ENCODE measurements at regions not wholly inside any gene's neighbourhood (a gene's known extent, or its start where the extent isn't known, plus 50 kb on each side); places are given as distances from the start of the nearest gene placed in this dataset.

DNA sequence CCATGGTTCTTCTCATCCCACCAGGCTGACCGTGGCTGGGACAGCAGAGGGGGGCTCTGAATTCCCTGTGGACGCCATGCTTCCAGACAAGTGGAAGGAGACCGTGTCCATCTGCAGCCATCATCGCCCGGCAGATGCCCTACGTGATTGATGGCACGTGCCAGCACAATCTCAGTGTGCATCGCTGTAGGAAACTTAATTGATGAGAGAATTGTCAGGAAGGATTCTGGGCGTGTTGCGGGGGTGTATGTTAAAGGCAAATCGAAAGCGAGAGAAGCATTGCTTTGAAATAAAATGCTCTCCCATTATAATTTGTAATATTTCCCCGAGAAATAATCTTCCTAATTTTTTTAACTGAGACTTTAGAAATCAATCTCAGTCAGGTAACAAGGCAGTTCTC is 185.5 kb upstream of the CDH4 start:
- Histone ChIP-seq H3K27me3 (ENCODE audit: insufficient read depth, low read depth, severe bottlenecking) (peaks cover 69% of the 10 kb centered on the region), H3K4me3 (ENCODE audit: low read depth, low read length) (no peak overlapping the region), H3K36me3 (no peaks in the 10 kb centered on the region), H3K27ac (no peak overlapping the region), H3K9me3 (ENCODE audit: severe bottlenecking) (no peaks in the 10 kb centered on the region)
- no peak for DNase-seq
- TF ChIP-seq, protein P1, sequence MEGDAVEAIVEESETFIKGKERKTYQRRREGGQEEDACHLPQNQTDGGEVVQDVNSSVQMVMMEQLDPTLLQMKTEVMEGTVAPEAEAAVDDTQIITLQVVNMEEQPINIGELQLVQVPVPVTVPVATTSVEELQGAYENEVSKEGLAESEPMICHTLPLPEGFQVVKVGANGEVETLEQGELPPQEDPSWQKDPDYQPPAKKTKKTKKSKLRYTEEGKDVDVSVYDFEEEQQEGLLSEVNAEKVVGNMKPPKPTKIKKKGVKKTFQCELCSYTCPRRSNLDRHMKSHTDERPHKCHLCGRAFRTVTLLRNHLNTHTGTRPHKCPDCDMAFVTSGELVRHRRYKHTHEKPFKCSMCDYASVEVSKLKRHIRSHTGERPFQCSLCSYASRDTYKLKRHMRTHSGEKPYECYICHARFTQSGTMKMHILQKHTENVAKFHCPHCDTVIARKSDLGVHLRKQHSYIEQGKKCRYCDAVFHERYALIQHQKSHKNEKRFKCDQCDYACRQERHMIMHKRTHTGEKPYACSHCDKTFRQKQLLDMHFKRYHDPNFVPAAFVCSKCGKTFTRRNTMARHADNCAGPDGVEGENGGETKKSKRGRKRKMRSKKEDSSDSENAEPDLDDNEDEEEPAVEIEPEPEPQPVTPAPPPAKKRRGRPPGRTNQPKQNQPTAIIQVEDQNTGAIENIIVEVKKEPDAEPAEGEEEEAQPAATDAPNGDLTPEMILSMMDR (IDR thresholded peaks at IDR 0.05; ENCODE audit: low read depth, low read length), result no peak

DNA sequence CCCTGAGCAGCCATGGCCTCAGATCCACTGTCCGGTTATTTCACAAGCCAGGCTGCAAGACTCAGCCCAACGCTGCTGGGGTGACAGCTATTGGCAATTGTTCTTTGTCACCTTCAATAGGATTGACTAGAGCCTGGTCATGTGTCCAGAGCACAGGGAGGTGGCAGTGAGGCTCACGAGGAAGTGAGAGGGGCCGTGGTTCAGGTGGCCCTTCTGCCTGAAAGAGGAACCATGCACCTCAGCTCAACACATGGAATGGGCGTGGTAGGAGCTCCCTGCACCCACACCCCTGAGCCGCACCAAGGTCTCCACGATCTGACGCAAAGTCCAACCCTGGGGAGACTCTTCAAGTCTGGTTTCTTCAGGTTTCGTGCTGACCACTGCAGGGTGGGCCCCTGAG is 184.8 kb upstream of the CDH4 start:
- Histone ChIP-seq H3K27me3 (ENCODE audit: insufficient read depth, low read depth, severe bottlenecking) (peaks cover 70% of the 10 kb centered on the region), H3K36me3 (no peaks in the 10 kb centered on the region), H3K9me3 (ENCODE audit: severe bottlenecking) (no peaks in the 10 kb centered on the region), H3K4me3 (ENCODE audit: low read depth, low read length) (no peak overlapping the region), H3K27ac (no peak overlapping the region)
- DNase-seq, result no peak
- TF ChIP-seq, protein P1 (IDR thresholded peaks at IDR 0.05; ENCODE audit: low read depth, low read length), result no peak

- TF ChIP-seq, protein P1 (IDR thresholded peaks at IDR 0.05; ENCODE audit: low read depth, low read length), result no peak
- no peak overlapping the region for H3K4me3 ChIP-seq (ENCODE audit: low read depth, low read length)
- DNase-seq, result no peak
- no peaks in the 10 kb centered on the region for H3K9me3 ChIP-seq (ENCODE audit: severe bottlenecking)
- H3K27me3 ChIP-seq (ENCODE audit: insufficient read depth, low read depth, severe bottlenecking), result peaks cover 58% of the 10 kb centered on the region
- no peak overlapping the region for H3K27ac ChIP-seq
- no peaks in the 10 kb centered on the region for H3K36me3 ChIP-seq
Observed at GRCh38 chr20:61072398-61072797, 179.7 kb upstream of the CDH4 start.

DNA sequence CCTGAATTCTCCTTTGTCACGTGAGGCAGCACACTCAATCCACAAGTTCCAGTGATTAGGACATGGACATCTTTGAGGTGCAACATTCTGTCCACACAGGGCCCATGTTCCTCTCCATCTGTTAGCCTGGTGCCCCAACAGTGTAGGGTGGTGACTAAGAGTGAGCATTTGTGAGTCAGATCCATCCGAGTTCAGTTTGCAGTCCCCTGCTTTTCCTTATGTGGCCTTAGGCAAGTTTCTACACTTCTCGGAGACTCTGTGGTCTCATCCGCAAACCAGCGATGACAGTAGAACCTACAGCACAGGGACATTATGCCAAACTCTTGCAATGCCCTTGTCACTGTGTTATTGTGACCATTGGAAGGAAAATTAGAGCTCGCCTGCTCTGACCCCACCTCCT is 178.7 kb upstream of the CDH4 start:
- Histone ChIP-seq H3K27me3 (ENCODE audit: insufficient read depth, low read depth, severe bottlenecking) (peaks cover 49% of the 10 kb centered on the region), H3K27ac (no peak overlapping the region), H3K36me3 (no peaks in the 10 kb centered on the region), H3K9me3 (ENCODE audit: severe bottlenecking) (peaks cover 2% of the 10 kb centered on the region), H3K4me3 (ENCODE audit: low read depth, low read length) (no peak overlapping the region)
- TF ChIP-seq, protein P1 (IDR thresholded peaks at IDR 0.05; ENCODE audit: low read depth, low read length), result no peak
- DNase-seq, result no peak

DNA sequence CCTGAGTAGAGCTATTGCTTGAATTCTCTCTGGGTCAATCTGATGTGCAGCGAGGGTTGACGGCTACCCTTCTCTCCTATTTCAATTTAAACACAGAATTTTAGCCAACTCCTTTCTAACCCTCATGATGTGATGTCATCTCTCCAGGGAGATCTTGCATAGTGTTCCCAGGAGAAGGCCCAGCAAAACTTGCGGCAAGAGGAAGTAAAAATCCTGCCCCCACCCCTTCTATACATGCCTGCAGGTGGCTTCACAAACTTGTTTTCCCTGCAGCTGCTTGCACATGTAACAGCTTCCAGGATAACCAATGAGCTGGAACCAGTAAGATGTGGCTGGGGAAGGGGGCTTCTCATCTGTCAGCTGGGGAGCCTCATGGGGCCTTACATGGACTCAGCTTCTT is 169.3 kb upstream of the CDH4 start:
- Histone ChIP-seq H3K9me3 (ENCODE audit: severe bottlenecking) (peaks cover 2% of the 10 kb centered on the region), H3K27me3 (ENCODE audit: insufficient read depth, low read depth, severe bottlenecking) (peaks cover 29% of the 10 kb centered on the region), H3K4me3 (ENCODE audit: low read depth, low read length) (no peak overlapping the region), H3K36me3 (no peaks in the 10 kb centered on the region), H3K27ac (no peak overlapping the region)
- no peak for DNase-seq
- TF ChIP-seq, protein P1 (IDR thresholded peaks at IDR 0.05; ENCODE audit: low read depth, low read length), result no peak

DNA sequence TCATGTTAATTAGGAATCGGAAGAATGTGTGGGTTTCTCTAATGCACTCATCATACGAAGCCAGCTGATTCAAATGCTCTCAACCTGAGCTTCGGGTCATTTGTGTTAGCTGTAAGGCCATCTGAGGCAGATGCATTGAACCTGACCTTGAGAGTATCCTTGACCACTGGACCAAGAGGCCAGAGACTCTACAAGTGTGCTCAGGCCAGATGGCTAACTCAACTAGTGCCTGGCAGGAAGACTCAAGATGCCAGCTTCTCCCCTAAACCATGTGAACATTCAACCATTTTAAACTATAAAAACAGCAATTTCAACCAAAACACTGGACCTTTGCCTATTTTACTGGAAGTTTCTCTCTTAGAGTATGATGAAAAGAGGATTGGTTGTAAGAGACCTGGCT is 168.6 kb upstream of the CDH4 start:
- no peak overlapping the region for H3K27ac ChIP-seq
- peaks cover 35% of the 10 kb centered on the region for H3K27me3 ChIP-seq (ENCODE audit: insufficient read depth, low read depth, severe bottlenecking)
- no peaks in the 10 kb centered on the region for H3K36me3 ChIP-seq
- no peak for DNase-seq
- TF ChIP-seq, protein P1 (IDR thresholded peaks at IDR 0.05; ENCODE audit: low read depth, low read length), result no peak
- H3K9me3 ChIP-seq (ENCODE audit: severe bottlenecking), result no peaks in the 10 kb centered on the region
- no peak overlapping the region for H3K4me3 ChIP-seq (ENCODE audit: low read depth, low read length)

Measured in WERI-Rb-1 (cell line).